OCI-LY7 (cell line): ENCODE measurements at regions not wholly inside any gene's neighbourhood (a gene's known extent, or its start where the extent isn't known, plus 50 kb on each side); places are given as distances from the start of the nearest gene placed in this dataset.

Experiments used
- BruUV-seq: library from RNA; stranded (reverse); fragments of 400-500 nt; replicated peaks from 2 replicates; lab custom pipeline; 2021; lab: Mats Ljungman, UMichigan
- CTCF ChIA-PET: fragments of 300-600 bp; sonication (Branson Sonifier 250); formaldehyde crosslinking; loops from one replicate; lab custom pipeline; 2022; ENCODE audit warnings: antibody characterized with exemption; ENCODE audit not compliant: unreplicated experiment; lab: Charles Lee
- POLR2A ChIA-PET: fragments of 300-600 bp; sonication (Branson Sonifier 250); formaldehyde crosslinking; loops from one replicate; lab custom pipeline; 2022; ENCODE audit warnings: antibody characterized with exemption; lab: Charles Lee
- DNase-seq: peaks from one replicate; pipeline ENCODE4 v3.0.0-alpha.2; 2015; ENCODE audit warnings: low spot score
- H2AFZ ChIP-seq: fragments of 200-600 bp; sonication (generic), shearing (Covaris generic); 2 replicates; pipeline ENCODE4 v1.6.1; 2014; ENCODE audit warnings: mild to moderate bottlenecking, antibody characterized with exemption, low read length, moderate library complexity
- H3K27ac ChIP-seq: fragments of 200-600 bp; sonication (generic); 2 replicates; pipeline ENCODE4 v1.5.1; 2014; ENCODE audit warnings: mixed run types, low read depth, mild to moderate bottlenecking, moderate library complexity, low read length, inconsistent platforms; ENCODE audit not compliant: poor library complexity, severe bottlenecking
- H3K36me3 ChIP-seq: fragments of 200-600 bp; sonication (generic); 2 replicates; pipeline ENCODE4 v1.6.1; 2014; ENCODE audit warnings: mild to moderate bottlenecking, antibody characterized with exemption, low read length, moderate library complexity, mixed read lengths; ENCODE audit not compliant: insufficient read depth
- H3K4me1 ChIP-seq: fragments of 200-600 bp; sonication (generic); 2 replicates; pipeline ENCODE4 v1.5.1; 2014; ENCODE audit warnings: mild to moderate bottlenecking, low read length; ENCODE audit not compliant: insufficient read depth, poor library complexity, severe bottlenecking
- H3K4me2 ChIP-seq: fragments of 200-600 bp; sonication (generic); 2 replicates; pipeline ENCODE4 v1.6.1; 2014; ENCODE audit warnings: mild to moderate bottlenecking, low read length
- H3K4me3 ChIP-seq: fragments of 200-600 bp; sonication (generic); 2 replicates; pipeline ENCODE4 v1.5.1; 2014; ENCODE audit warnings: mild to moderate bottlenecking, low read depth, low read length; ENCODE audit not compliant: poor library complexity, severe bottlenecking
- H3K79me2 ChIP-seq: fragments of 200-600 bp; sonication (generic); 2 replicates; pipeline ENCODE4 v1.6.1; 2016; ENCODE audit warnings: low read depth, mild to moderate bottlenecking, low read length, moderate library complexity, mixed read lengths; ENCODE audit not compliant: insufficient read depth
- H3K9me2 ChIP-seq: fragments of 200-600 bp; sonication (generic); 2 replicates; pipeline ENCODE4 v1.6.1; 2016; ENCODE audit warnings: mild to moderate bottlenecking, low read length, mixed read lengths; ENCODE audit not compliant: insufficient read depth
- H3K9me3 ChIP-seq: fragments of 200-600 bp; sonication (generic); 2 replicates; pipeline ENCODE4 v1.6.1; 2014; ENCODE audit warnings: mild to moderate bottlenecking, mixed run types, low read length, mixed read lengths
- H4K20me1 ChIP-seq: fragments of 200-600 bp; sonication (generic); 2 replicates; pipeline ENCODE4 v1.6.1; 2014; ENCODE audit warnings: mild to moderate bottlenecking, antibody characterized with exemption, low read length, moderate library complexity, mixed read lengths; ENCODE audit not compliant: insufficient read depth
- EZH2phosphoT487 ChIP-seq: fragments of 200-600 bp; sonication (generic); IDR thresholded peaks from 2 replicates; pipeline ENCODE4 v1.6.1; 2018; ENCODE audit warnings: low read depth, borderline replicate concordance, mild to moderate bottlenecking, mixed run types, antibody characterized with exemption, low read length, moderate library complexity, mixed read lengths
- intact Hi-C: fragments of 100-400 bp; cut with micrococcal nuclease; formaldehyde crosslinking; loops from one replicate; pipeline ENCODE4 v1.10.0; 2022; ENCODE audit not compliant: unreplicated experiment
- TF ChIP-seq, protein P1 (sequence below): fragments of 200-600 bp; sonication (generic); conservative IDR thresholded peaks from 2 replicates; pipeline ENCODE4 v1.5.1; 2014; ENCODE audit warnings: mild to moderate bottlenecking, antibody characterized with exemption, low read length, moderate library complexity, mixed read lengths

- H3K4me3 ChIP-seq = no peak overlapping the region
- POLR2A ChIA-PET = interaction anchor here (0.5 to 0.7 kb wide), 4 partner anchors 17 to 1117 kb away, joined by 3 to 5 read pairs (median 3); no protein-coding TSS in a partner anchor
These were observed 248.4 kb upstream of the CCDC196 start for GRCh38 chr14:66237741-66238140.

GRCh38 chr14:66238969-66239368, 247.2 kb upstream of the CCDC196 start:
- ChIA-PET POLR2A (interaction anchor here (0.6 kb wide), 1 partner anchor 335 kb away, joined by 3 read pairs; no protein-coding TSS in a partner anchor), CTCF (no interaction called here)
- no peaks in the 10 kb centered on the region for H4K20me1 ChIP-seq
- H3K4me3 ChIP-seq = no peak overlapping the region
- H3K9me2 ChIP-seq = no peaks in the 10 kb centered on the region
- no TSS peak for BruUV-seq
- no peaks in the 10 kb centered on the region for H3K36me3 ChIP-seq
- no peaks in the 10 kb centered on the region for H3K79me2 ChIP-seq
- H3K4me1 ChIP-seq = no peaks in the 10 kb centered on the region
- intact Hi-C loops = no loop called here
- H3K4me2 ChIP-seq = no peak overlapping the region
- no peak overlapping the region for H3K27ac ChIP-seq
- H3K9me3 ChIP-seq = no peaks in the 10 kb centered on the region
- no peak for DNase-seq
- H2AFZ ChIP-seq = no peak overlapping the region
- TF ChIP-seq, protein P1, sequence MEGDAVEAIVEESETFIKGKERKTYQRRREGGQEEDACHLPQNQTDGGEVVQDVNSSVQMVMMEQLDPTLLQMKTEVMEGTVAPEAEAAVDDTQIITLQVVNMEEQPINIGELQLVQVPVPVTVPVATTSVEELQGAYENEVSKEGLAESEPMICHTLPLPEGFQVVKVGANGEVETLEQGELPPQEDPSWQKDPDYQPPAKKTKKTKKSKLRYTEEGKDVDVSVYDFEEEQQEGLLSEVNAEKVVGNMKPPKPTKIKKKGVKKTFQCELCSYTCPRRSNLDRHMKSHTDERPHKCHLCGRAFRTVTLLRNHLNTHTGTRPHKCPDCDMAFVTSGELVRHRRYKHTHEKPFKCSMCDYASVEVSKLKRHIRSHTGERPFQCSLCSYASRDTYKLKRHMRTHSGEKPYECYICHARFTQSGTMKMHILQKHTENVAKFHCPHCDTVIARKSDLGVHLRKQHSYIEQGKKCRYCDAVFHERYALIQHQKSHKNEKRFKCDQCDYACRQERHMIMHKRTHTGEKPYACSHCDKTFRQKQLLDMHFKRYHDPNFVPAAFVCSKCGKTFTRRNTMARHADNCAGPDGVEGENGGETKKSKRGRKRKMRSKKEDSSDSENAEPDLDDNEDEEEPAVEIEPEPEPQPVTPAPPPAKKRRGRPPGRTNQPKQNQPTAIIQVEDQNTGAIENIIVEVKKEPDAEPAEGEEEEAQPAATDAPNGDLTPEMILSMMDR = no peak
- no peak for TF ChIP-seq EZH2phosphoT487

More at GRCh38 chr14:66237741-66238140, 248.4 kb upstream of the CCDC196 start:
- no peaks in the 10 kb centered on the region for H4K20me1 ChIP-seq
- no TSS peak for BruUV-seq
- DNase-seq = no peak
- H3K4me2 ChIP-seq = no peak overlapping the region
- H3K27ac ChIP-seq = no peak overlapping the region
- H3K9me2 ChIP-seq = no peaks in the 10 kb centered on the region
- H2AFZ ChIP-seq = no peak overlapping the region
- intact Hi-C loops = no loop called here
- H3K9me3 ChIP-seq = no peaks in the 10 kb centered on the region
- H3K79me2 ChIP-seq = no peaks in the 10 kb centered on the region
- no peak for TF ChIP-seq EZH2phosphoT487
- TF ChIP-seq, protein P1 = no peak
- H3K4me1 ChIP-seq = no peaks in the 10 kb centered on the region
- H3K36me3 ChIP-seq = no peaks in the 10 kb centered on the region
- CTCF ChIA-PET = no interaction called here

DNA sequence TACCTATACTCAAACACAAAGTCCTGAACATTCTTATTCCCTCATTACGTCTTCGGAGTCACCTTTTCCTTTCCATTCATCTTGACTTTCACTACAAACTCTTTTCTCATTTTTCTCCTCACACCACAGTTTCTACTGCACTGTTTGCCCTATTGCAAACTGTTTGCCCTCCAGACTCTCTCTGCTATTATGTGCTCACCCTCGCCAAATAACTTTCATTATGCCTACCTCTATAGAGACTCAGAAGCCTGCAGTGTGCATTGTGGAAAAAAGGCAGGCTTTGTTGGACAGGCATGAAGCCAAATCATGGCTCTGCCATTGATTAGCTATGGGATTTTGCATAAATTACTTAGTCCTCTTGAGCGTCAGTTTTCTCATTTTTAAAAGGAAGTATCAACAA, 246.6 kb upstream of the CCDC196 start:
- Histone ChIP-seq H2AFZ (no peak overlapping the region; the same call in 1 of the 2 replicates), H3K9me3 (no peaks in the 10 kb centered on the region), H3K4me2 (no peak overlapping the region), H3K9me2 (no peaks in the 10 kb centered on the region), H4K20me1 (no peaks in the 10 kb centered on the region), H3K36me3 (no peaks in the 10 kb centered on the region), H3K4me3 (no peak overlapping the region), H3K79me2 (no peaks in the 10 kb centered on the region), H3K4me1 (no peaks in the 10 kb centered on the region), H3K27ac (no peak overlapping the region)
- no TSS peak for BruUV-seq
- ChIA-PET POLR2A (no interaction called here), CTCF (no interaction called here)
- TF ChIP-seq, protein P1 = no peak
- no peak for TF ChIP-seq EZH2phosphoT487
- no peak for DNase-seq
- intact Hi-C loops = no loop called here
